SK-N-SH (cell line): ENCODE measurements at regions not wholly inside any gene's neighbourhood (a gene's known extent, or its start where the extent isn't known, plus 50 kb on each side); places are given as distances from the start of the nearest gene placed in this dataset.

Experiments used
- CTCF ChIA-PET: fragments of 300-600, 350-600 bp; formaldehyde crosslinking; extraction: SDS; loops from one replicate; lab custom pipeline; 2021; lab: Yijun Ruan, JAX
- POLR2A ChIA-PET: fragments of 350-600 bp; sonication (Branson Sonifier 250); formaldehyde crosslinking; extraction: SDS; loops from one replicate; lab custom pipeline; 2020; ENCODE audit warnings: antibody characterized with exemption, inconsistent platforms; lab: Yijun Ruan, JAX
- DNase-seq: peaks from one replicate; pipeline ENCODE4 v3.0.0; 2012
- H2AFZ ChIP-seq: fragments of 200-600 bp; sonication (generic); 2 replicates; pipeline ENCODE4 v1.8.1; 2016; ENCODE audit warnings: antibody characterized with exemption, mild to moderate bottlenecking, low read depth
- H3F3A ChIP-seq: fragments of 200-600 bp; sonication (generic); replicated peaks from 2 replicates; pipeline ENCODE3; 2016; ENCODE audit warnings: antibody characterized with exemption, mild to moderate bottlenecking; ENCODE audit not compliant: insufficient read depth
- H3K27ac ChIP-seq, 2 experiments: fragments of 200-500 bp in 1 of 2; fragments of 200-600 bp in 1 of 2; sonication (Bioruptor generic) in 1 of 2; sonication (generic), shearing (Covaris generic) in 1 of 2; 2 replicates each; pipeline versions ENCODE4 v1.5.1 to v1.6.1; 2014 to 2016; ENCODE audit warnings: low read depth in 2 of 2, inconsistent platforms in 1 of 2, low read length in 1 of 2, mild to moderate bottlenecking in 1 of 2, mixed read lengths in 1 of 2
- H3K27me3 ChIP-seq: fragments of 200-600 bp; sonication (generic), shearing (Covaris generic); 2 replicates; pipeline ENCODE4 v1.6.1; 2016; ENCODE audit warnings: mixed run types; ENCODE audit not compliant: insufficient read depth
- H3K36me3 ChIP-seq, 2 experiments: fragments of 200-500 bp in 1 of 2; fragments of 200-600 bp in 1 of 2; sonication (Bioruptor generic) in 1 of 2; sonication (generic) in 1 of 2; replicated peaks in 1 of 2; 2 replicates each; pipeline versions ENCODE3 to v1.5.1; 2014 to 2016; ENCODE audit warnings: low read length in 1 of 2, mild to moderate bottlenecking in 1 of 2; ENCODE audit not compliant: insufficient read depth in 2 of 2, control insufficient read depth in 1 of 2
- H3K4me1 ChIP-seq, 2 experiments: fragments of 200-500 bp in 1 of 2; fragments of 200-600 bp in 1 of 2; sonication (Bioruptor generic) in 1 of 2; sonication (generic), shearing (Covaris generic) in 1 of 2; 2 replicates each; pipeline versions ENCODE4 v1.5.1 to v1.6.1; 2014 to 2016; ENCODE audit warnings: low read depth in 1 of 2, low read length in 1 of 2, mixed run types in 1 of 2; ENCODE audit not compliant: insufficient read depth in 2 of 2, control insufficient read depth in 1 of 2
- H3K4me2 ChIP-seq: fragments of 200-600 bp; sonication (generic), shearing (Covaris generic); 2 replicates; pipeline ENCODE4 v1.6.1; 2017; ENCODE audit warnings: mixed run types
- H3K4me3 ChIP-seq, 2 experiments: fragments of 200-500 bp in 1 of 2; fragments of 200-600 bp in 1 of 2; sonication (Bioruptor generic) in 1 of 2; sonication (generic), shearing (Covaris generic) in 1 of 2; 2 replicates each; pipeline versions ENCODE4 v1.5.1 to v1.8.1; 2014 to 2016; ENCODE audit warnings: low read depth in 2 of 2, inconsistent platforms in 1 of 2, low read length in 1 of 2, mild to moderate bottlenecking in 1 of 2, mixed read lengths in 1 of 2, moderate library complexity in 1 of 2
- H3K79me2 ChIP-seq: fragments of 200-600 bp; sonication (generic); 2 replicates; pipeline ENCODE4 v1.8.1; 2017; ENCODE audit warnings: mild to moderate bottlenecking; ENCODE audit not compliant: insufficient read depth
- H3K9ac ChIP-seq: fragments of 200-600 bp; sonication (generic); 2 replicates; pipeline ENCODE4 v1.6.1; 2017; ENCODE audit warnings: mixed run types
- H3K9me2 ChIP-seq: fragments of 200-600 bp; sonication (generic); 2 replicates; pipeline ENCODE4 v1.6.1; 2017; ENCODE audit warnings: mixed run types
- H3K9me3 ChIP-seq: fragments of 200-600 bp; sonication (generic); 2 replicates; pipeline ENCODE4 v1.6.1; 2017; ENCODE audit warnings: mixed run types, mild to moderate bottlenecking, moderate library complexity
- H4K20me1 ChIP-seq: fragments of 200-600 bp; sonication (generic); 2 replicates; pipeline ENCODE4 v1.6.1; 2017; ENCODE audit warnings: mild to moderate bottlenecking, mixed run types; ENCODE audit not compliant: insufficient read depth
- ELF1 ChIP-seq: IDR thresholded peaks from 2 replicates; pipeline ENCODE4 v1.4.0; 2012
- EP300 ChIP-seq, 2 experiments: IDR thresholded peaks; 2 replicates each; pipeline versions ENCODE4 v1.4.0 to v1.6.1; 2012; ENCODE audit warnings: borderline replicate concordance in 1 of 2, low read depth in 1 of 2, low read length in 1 of 2
- FOSL2 ChIP-seq: IDR thresholded peaks from 2 replicates; pipeline ENCODE4 v1.4.0; 2012; ENCODE audit warnings: low read depth, mild to moderate bottlenecking, moderate library complexity, borderline replicate concordance
- FOXJ3 ChIP-seq: sonication (generic); formaldehyde crosslinking; IDR thresholded peaks from 2 replicates; pipeline ENCODE4 v1.5.1; 2020; ENCODE audit warnings: mild to moderate bottlenecking, missing genetic modification reagents
- FOXM1 ChIP-seq: IDR thresholded peaks from 2 replicates; pipeline ENCODE4 v1.4.0; 2012; ENCODE audit warnings: low read depth, mild to moderate bottlenecking
- GABPA ChIP-seq: IDR thresholded peaks from 2 replicates; pipeline ENCODE4 v1.4.0; 2012; ENCODE audit warnings: low read depth, mild to moderate bottlenecking
- GATA2 ChIP-seq: sonication (generic); formaldehyde crosslinking; IDR thresholded peaks from 2 replicates; pipeline ENCODE4 v1.5.0; 2020; ENCODE audit warnings: mild to moderate bottlenecking, missing genetic modification reagents
- NRF1 ChIP-seq: IDR thresholded peaks from 2 replicates; pipeline ENCODE4 v1.6.1; 2012; ENCODE audit warnings: low read depth, mild to moderate bottlenecking, low read length
- RCOR1 ChIP-seq: fragments of 150-350 bp; IDR thresholded peaks from 2 replicates; pipeline ENCODE4 v1.6.1; 2017; ENCODE audit warnings: antibody characterized with exemption, low read length
- RFX5 ChIP-seq: IDR thresholded peaks from 2 replicates; pipeline ENCODE4 v1.6.1; 2012; ENCODE audit warnings: mild to moderate bottlenecking, improper control_type of control experiment, low read length
- SMC3 ChIP-seq: IDR thresholded peaks from 2 replicates; pipeline ENCODE4 v1.6.1; 2012; ENCODE audit warnings: low read depth, low read length, improper control_type of control experiment
- TCF12 ChIP-seq: IDR thresholded peaks from 2 replicates; pipeline ENCODE4 v1.4.0; 2012
- TEAD4 ChIP-seq: IDR thresholded peaks from 2 replicates; pipeline ENCODE4 v1.4.0; 2012; ENCODE audit warnings: mild to moderate bottlenecking, borderline replicate concordance; ENCODE audit not compliant: insufficient read depth
- YY1 ChIP-seq: IDR thresholded peaks from 2 replicates; pipeline ENCODE4 v1.4.0; 2012; ENCODE audit warnings: low read depth, mild to moderate bottlenecking
- WGBS: methylation state at CpG from one replicate; pipeline ENCODE4 v1.1.6; 2017; ENCODE audit warnings: low lambda C conversion rate; 5-methylcytosine and 5-hydroxymethylcytosine counted together
- TF ChIP-seq, protein P1 (sequence below): IDR thresholded peaks from 2 replicates; pipeline ENCODE4 v1.6.1; 2012; ENCODE audit warnings: mild to moderate bottlenecking, low read depth, low read length, moderate library complexity
- TF ChIP-seq, protein P2 (sequence below): fragments of 150-350 bp; IDR thresholded peaks from 2 replicates; pipeline ENCODE4 v1.6.1; 2017; ENCODE audit warnings: antibody characterized with exemption, low read length, low read depth, borderline replicate concordance
- TF ChIP-seq, protein P3 (sequence below): IDR thresholded peaks from 2 replicates; pipeline ENCODE4 v1.4.0; 2012; ENCODE audit warnings: low read depth, borderline replicate concordance
- TF ChIP-seq, protein P4 (sequence below): IDR thresholded peaks from 2 replicates; pipeline ENCODE4 v1.4.0; 2012; ENCODE audit warnings: low read depth, borderline replicate concordance

DNA sequence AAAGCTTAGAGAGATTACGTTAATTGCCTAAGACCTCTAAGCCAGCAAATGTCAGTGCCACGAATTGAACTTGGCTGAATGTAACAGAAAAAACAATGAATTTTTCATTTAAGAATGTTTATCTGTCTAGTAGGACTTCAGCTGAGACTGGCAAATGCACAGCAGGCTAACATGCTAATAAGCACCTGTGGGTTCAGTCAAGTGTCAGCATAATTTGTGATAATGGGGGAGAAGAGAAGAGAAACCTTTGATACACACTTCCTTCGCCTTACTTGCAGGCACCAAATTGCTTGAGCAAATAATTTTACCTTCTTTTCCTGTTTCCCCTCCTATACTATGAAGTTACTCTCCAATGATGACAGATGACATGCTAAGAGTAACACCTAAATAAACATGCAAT lies 1136.5 kb upstream of the SORCS1 start:
- Histone ChIP-seq H3K27ac (no peak overlapping the region), H3K9me3 (no peaks in the 10 kb centered on the region), H3F3A (no peaks in the 10 kb centered on the region), H3K36me3 (no peaks in the 10 kb centered on the region), H3K9me2 (no peaks in the 10 kb centered on the region; the same call in 1 of the 2 replicates), H3K4me3 (no peak overlapping the region), H3K4me2 (no peak overlapping the region), H3K27me3 (no peaks in the 10 kb centered on the region), H4K20me1 (no peaks in the 10 kb centered on the region), H3K9ac (no peak overlapping the region), H3K4me1 (no peaks in the 10 kb centered on the region), H3K79me2 (no peaks in the 10 kb centered on the region), H2AFZ (no peak overlapping the region)
- POLR2A ChIA-PET = interaction anchor here (0.5 kb wide), 1 partner anchor 1691 kb away, joined by 3 read pairs; no protein-coding TSS in a partner anchor
- no peak for DNase-seq
- CTCF ChIA-PET = no interaction called here
- 46% methylated on average over 3 of the region's 3 CpGs for WGBS
- TF ChIP-seq ELF1 = no peak
- TF ChIP-seq SMC3 = no peak
- TF ChIP-seq FOSL2 = no peak
- no peak for TF ChIP-seq YY1
- no peak for TF ChIP-seq TCF12
- TF ChIP-seq, protein P1, sequence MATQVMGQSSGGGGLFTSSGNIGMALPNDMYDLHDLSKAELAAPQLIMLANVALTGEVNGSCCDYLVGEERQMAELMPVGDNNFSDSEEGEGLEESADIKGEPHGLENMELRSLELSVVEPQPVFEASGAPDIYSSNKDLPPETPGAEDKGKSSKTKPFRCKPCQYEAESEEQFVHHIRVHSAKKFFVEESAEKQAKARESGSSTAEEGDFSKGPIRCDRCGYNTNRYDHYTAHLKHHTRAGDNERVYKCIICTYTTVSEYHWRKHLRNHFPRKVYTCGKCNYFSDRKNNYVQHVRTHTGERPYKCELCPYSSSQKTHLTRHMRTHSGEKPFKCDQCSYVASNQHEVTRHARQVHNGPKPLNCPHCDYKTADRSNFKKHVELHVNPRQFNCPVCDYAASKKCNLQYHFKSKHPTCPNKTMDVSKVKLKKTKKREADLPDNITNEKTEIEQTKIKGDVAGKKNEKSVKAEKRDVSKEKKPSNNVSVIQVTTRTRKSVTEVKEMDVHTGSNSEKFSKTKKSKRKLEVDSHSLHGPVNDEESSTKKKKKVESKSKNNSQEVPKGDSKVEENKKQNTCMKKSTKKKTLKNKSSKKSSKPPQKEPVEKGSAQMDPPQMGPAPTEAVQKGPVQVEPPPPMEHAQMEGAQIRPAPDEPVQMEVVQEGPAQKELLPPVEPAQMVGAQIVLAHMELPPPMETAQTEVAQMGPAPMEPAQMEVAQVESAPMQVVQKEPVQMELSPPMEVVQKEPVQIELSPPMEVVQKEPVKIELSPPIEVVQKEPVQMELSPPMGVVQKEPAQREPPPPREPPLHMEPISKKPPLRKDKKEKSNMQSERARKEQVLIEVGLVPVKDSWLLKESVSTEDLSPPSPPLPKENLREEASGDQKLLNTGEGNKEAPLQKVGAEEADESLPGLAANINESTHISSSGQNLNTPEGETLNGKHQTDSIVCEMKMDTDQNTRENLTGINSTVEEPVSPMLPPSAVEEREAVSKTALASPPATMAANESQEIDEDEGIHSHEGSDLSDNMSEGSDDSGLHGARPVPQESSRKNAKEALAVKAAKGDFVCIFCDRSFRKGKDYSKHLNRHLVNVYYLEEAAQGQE = no peak
- no peak for TF ChIP-seq GABPA
- no peak for TF ChIP-seq GATA2
- no peak for TF ChIP-seq RCOR1
- no peak for TF ChIP-seq TEAD4
- no peak for TF ChIP-seq FOXJ3

DNA sequence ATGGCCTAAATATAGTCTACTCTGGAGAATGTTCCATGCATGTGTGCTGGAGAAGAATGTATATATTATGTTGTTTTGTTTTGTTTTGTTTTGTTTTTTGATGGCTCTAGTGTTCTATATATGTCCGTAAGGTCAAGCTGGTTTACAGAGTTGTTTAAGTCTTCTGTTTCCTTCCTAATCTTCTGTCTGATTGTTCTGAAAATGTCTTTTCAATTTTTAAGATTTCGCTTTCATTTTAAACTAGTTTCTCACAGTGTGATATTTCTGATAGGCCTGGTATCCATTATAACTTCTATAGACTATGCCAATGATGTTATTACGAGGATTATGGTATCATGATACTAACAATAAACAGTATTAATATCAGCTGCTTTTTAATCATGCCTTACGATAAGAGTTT lies 1126.3 kb upstream of the SORCS1 start:
- Histone ChIP-seq H3K36me3 (no peaks in the 10 kb centered on the region), H3K4me1 (no peaks in the 10 kb centered on the region), H2AFZ (no peak overlapping the region), H3K9ac (no peak overlapping the region), H4K20me1 (no peaks in the 10 kb centered on the region), H3K9me3 (no peaks in the 10 kb centered on the region), H3K9me2 (no peaks in the 10 kb centered on the region), H3K4me3 (no peak overlapping the region), H3K4me2 (no peak overlapping the region), H3K79me2 (no peaks in the 10 kb centered on the region), H3K27me3 (no peaks in the 10 kb centered on the region), H3K27ac (no peak overlapping the region), H3F3A (no peaks in the 10 kb centered on the region)
- ChIA-PET CTCF (no interaction called here), POLR2A (no interaction called here)
- WGBS = 51% methylated on average over 4 of the region's 4 CpGs
- no peak for DNase-seq
- TF ChIP-seq, protein P2, sequence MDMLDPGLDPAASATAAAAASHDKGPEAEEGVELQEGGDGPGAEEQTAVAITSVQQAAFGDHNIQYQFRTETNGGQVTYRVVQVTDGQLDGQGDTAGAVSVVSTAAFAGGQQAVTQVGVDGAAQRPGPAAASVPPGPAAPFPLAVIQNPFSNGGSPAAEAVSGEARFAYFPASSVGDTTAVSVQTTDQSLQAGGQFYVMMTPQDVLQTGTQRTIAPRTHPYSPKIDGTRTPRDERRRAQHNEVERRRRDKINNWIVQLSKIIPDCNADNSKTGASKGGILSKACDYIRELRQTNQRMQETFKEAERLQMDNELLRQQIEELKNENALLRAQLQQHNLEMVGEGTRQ = no peak
- TF ChIP-seq, protein P3, sequence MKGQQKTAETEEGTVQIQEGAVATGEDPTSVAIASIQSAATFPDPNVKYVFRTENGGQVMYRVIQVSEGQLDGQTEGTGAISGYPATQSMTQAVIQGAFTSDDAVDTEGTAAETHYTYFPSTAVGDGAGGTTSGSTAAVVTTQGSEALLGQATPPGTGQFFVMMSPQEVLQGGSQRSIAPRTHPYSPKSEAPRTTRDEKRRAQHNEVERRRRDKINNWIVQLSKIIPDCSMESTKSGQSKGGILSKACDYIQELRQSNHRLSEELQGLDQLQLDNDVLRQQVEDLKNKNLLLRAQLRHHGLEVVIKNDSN = no peak
- no peak for TF ChIP-seq SMC3
- no peak for TF ChIP-seq ELF1
- TF ChIP-seq, protein P1 = no peak
- no peak for TF ChIP-seq NRF1
- TF ChIP-seq, protein P4, sequence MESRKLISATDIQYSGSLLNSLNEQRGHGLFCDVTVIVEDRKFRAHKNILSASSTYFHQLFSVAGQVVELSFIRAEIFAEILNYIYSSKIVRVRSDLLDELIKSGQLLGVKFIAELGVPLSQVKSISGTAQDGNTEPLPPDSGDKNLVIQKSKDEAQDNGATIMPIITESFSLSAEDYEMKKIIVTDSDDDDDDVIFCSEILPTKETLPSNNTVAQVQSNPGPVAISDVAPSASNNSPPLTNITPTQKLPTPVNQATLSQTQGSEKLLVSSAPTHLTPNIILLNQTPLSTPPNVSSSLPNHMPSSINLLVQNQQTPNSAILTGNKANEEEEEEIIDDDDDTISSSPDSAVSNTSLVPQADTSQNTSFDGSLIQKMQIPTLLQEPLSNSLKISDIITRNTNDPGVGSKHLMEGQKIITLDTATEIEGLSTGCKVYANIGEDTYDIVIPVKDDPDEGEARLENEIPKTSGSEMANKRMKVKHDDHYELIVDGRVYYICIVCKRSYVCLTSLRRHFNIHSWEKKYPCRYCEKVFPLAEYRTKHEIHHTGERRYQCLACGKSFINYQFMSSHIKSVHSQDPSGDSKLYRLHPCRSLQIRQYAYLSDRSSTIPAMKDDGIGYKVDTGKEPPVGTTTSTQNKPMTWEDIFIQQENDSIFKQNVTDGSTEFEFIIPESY = no peak
- TF ChIP-seq FOXM1 = no peak
- TF ChIP-seq FOSL2 = no peak
- TF ChIP-seq RFX5 = no peak
- TF ChIP-seq EP300 (IDR thresholded peaks at IDR 0.05; ENCODE audit: borderline replicate concordance in 1 of 2, low read depth in 1 of 2, low read length in 1 of 2) = no peak
